ENCODE measurements at regions not wholly inside any gene's neighbourhood (a gene's known extent, or its start where the extent isn't known, plus 50 kb on each side); places are given as distances from the start of the nearest gene placed in this dataset.
A peak's percentile ranks its signal among the peaks of the same experiment; 100 is the strongest.

DNA sequence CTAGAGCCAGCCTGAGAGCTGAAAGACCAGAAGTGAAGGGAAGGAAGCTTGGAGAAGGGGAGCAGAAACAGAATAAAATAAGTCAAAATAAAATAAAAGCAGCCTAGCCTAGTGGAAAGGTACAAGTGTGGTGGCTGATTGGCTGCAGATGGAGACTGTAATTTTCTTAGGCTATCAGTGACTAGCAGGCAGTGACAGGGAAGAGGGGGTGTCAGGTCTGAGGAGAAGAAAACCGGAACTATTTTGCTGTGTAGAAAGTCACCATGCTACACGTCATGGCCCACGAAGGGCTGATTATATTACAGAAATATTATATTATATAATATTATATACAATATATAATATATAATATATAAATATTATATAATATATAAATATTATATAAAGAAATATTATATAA lies 98.1 kb upstream of the TAF11L2 start:
- H3K27me3 Mint-ChIP-seq (ENCODE audit: unreplicated experiment), result peaks cover 14% of the 10 kb centered on the region
- no peaks in the 10 kb centered on the region for H3K36me3 Mint-ChIP-seq (ENCODE audit: unreplicated experiment)
- TF ChIP-seq, protein P1, sequence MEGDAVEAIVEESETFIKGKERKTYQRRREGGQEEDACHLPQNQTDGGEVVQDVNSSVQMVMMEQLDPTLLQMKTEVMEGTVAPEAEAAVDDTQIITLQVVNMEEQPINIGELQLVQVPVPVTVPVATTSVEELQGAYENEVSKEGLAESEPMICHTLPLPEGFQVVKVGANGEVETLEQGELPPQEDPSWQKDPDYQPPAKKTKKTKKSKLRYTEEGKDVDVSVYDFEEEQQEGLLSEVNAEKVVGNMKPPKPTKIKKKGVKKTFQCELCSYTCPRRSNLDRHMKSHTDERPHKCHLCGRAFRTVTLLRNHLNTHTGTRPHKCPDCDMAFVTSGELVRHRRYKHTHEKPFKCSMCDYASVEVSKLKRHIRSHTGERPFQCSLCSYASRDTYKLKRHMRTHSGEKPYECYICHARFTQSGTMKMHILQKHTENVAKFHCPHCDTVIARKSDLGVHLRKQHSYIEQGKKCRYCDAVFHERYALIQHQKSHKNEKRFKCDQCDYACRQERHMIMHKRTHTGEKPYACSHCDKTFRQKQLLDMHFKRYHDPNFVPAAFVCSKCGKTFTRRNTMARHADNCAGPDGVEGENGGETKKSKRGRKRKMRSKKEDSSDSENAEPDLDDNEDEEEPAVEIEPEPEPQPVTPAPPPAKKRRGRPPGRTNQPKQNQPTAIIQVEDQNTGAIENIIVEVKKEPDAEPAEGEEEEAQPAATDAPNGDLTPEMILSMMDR (IDR thresholded peaks at IDR 0.05), result no peak
- H3K4me1 Mint-ChIP-seq (ENCODE audit: unreplicated experiment), result peaks cover 45% of the 10 kb centered on the region
- no peak overlapping the region for H3K27ac Mint-ChIP-seq (ENCODE audit: unreplicated experiment)
- no peak for DNase-seq (ENCODE audit: extremely low spot score, unreplicated experiment)
- H3K4me3 Mint-ChIP-seq (ENCODE audit: unreplicated experiment), result no peak overlapping the region
- peaks cover 7% of the 10 kb centered on the region for H3K9me3 Mint-ChIP-seq (ENCODE audit: unreplicated experiment)

- Mint-ChIP-seq H3K4me3 (ENCODE audit: unreplicated experiment) (no peak overlapping the region), H3K36me3 (ENCODE audit: unreplicated experiment) (no peaks in the 10 kb centered on the region), H3K27me3 (ENCODE audit: unreplicated experiment) (peaks cover 14% of the 10 kb centered on the region), H3K9me3 (ENCODE audit: unreplicated experiment) (peaks cover 7% of the 10 kb centered on the region), H3K4me1 (ENCODE audit: unreplicated experiment) (peaks cover 36% of the 10 kb centered on the region), H3K27ac (ENCODE audit: unreplicated experiment) (no peak overlapping the region)
- no peak for DNase-seq (ENCODE audit: extremely low spot score, unreplicated experiment)
- TF ChIP-seq, protein P1 (IDR thresholded peaks at IDR 0.05), result no peak
Observed at GRCh38 chr5:17400724-17401469, 97.1 kb upstream of the TAF11L2 start.

- Mint-ChIP-seq H3K27me3 (ENCODE audit: unreplicated experiment) (peaks cover 14% of the 10 kb centered on the region), H3K36me3 (ENCODE audit: unreplicated experiment) (no peaks in the 10 kb centered on the region), H3K4me3 (ENCODE audit: unreplicated experiment) (peak overlapping the region; percentile 27), H3K4me1 (ENCODE audit: unreplicated experiment) (peaks cover 28% of the 10 kb centered on the region), H3K9me3 (ENCODE audit: unreplicated experiment) (peaks cover 3% of the 10 kb centered on the region), H3K27ac (ENCODE audit: unreplicated experiment) (no peak overlapping the region)
- TF ChIP-seq, protein P1 (IDR thresholded peaks at IDR 0.05), result no peak
- no peak for DNase-seq (ENCODE audit: extremely low spot score, unreplicated experiment)
Observed at GRCh38 chr5:17401470-17402288, 96.4 kb upstream of the TAF11L2 start.

DNA sequence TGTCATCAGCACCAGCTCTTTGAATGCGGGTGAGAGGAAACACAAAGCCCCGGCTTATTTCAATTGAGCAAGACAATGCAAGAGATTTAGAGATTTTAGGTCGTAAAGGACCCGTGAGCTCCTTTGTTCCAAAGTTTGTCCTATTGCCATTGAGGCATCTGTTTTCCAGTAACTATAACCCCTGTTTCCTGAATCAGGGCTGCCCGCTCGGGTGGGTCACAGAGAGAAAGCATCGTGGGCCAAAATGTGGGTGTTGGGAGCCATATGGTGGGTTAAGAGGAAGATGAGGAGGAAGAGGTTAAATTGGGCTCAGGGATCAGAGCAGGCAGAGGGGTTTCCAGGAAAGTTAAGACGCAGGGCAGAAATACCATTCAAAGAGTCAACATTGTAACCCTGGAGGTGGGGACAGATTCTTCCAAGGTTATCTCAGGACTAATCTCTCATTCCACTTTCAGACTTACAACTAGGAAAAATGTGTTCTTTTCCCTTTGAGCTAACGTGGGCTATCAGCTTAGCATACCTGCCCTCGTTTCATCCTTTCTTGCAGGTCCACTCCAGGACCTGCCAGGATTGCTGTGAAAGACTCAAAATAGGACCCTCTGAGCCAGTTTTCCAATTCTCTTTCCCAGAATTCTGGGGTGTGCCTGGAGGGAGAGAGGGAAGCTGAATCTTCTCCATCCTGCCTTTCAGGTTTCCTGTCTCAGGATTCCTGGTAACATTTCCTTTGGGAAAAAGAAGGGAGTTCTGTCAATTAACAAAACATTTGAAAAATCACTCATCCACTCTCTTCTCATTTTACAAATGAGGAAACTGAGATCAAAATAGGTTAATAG lies 95.5 kb upstream of the TAF11L2 start:
- Mint-ChIP-seq H3K4me1 (ENCODE audit: unreplicated experiment) (peaks cover 27% of the 10 kb centered on the region), H3K27ac (ENCODE audit: unreplicated experiment) (peak overlapping the region; percentile 38), H3K27me3 (ENCODE audit: unreplicated experiment) (peaks cover 14% of the 10 kb centered on the region), H3K36me3 (ENCODE audit: unreplicated experiment) (no peaks in the 10 kb centered on the region), H3K9me3 (ENCODE audit: unreplicated experiment) (no peaks in the 10 kb centered on the region), H3K4me3 (ENCODE audit: unreplicated experiment) (no peak overlapping the region)
- DNase-seq (ENCODE audit: extremely low spot score, unreplicated experiment), result no peak
- TF ChIP-seq, protein P1 (IDR thresholded peaks at IDR 0.05), result no peak
